AG04450 (cell line): ENCODE measurements at regions not wholly inside any gene's neighbourhood (a gene's known extent, or its start where the extent isn't known, plus 50 kb on each side); places are given as distances from the start of the nearest gene placed in this dataset.
"Not testable (repeated sequence)": the region's sequence is repeated elsewhere in the genome, so short reads cannot be mapped to it uniquely, and the experiment has no call there.

ENCODE experiments used
- CTCF ChIA-PET: fragments of 300-600, 350-600 bp; formaldehyde crosslinking; extraction: SDS; loops from one replicate; lab custom pipeline; 2022; ENCODE audit warnings: antibody characterized with exemption, inconsistent platforms; lab: Charles Lee
- POLR2A ChIA-PET: fragments of 350-600 bp; formaldehyde crosslinking; extraction: SDS; loops from one replicate; lab custom pipeline; 2021; ENCODE audit warnings: antibody characterized with exemption, inconsistent platforms; lab: Yijun Ruan, JAX
- DNase-seq: peaks from one replicate; pipeline ENCODE4 v3.0.0-alpha.2; 2011; ENCODE audit warnings: low read depth, low spot score
- H3K27ac ChIP-seq: one replicate; pipeline ENCODE4 v1.5.1; 2012; ENCODE audit warnings: low read depth, low read length, control low read depth
- H3K27me3 ChIP-seq: one replicate; pipeline ENCODE4 v1.6.0; 2012; ENCODE audit warnings: low read length; ENCODE audit not compliant: control insufficient read depth, insufficient read depth
- H3K4me3 ChIP-seq: 2 replicates; pipeline ENCODE4 v1.5.1; 2011; ENCODE audit warnings: mild to moderate bottlenecking, low read depth, low read length, control low read depth
- H3K9me3 ChIP-seq: 2 replicates; pipeline ENCODE4 v1.5.1; 2012; ENCODE audit warnings: low read length; ENCODE audit not compliant: control insufficient read depth, insufficient read depth
- TF ChIP-seq, protein P1 (sequence below): IDR thresholded peaks from 2 replicates; pipeline ENCODE4 v1.5.1; 2011; ENCODE audit warnings: low read depth, low read length, control low read depth, inconsistent platforms

DNA sequence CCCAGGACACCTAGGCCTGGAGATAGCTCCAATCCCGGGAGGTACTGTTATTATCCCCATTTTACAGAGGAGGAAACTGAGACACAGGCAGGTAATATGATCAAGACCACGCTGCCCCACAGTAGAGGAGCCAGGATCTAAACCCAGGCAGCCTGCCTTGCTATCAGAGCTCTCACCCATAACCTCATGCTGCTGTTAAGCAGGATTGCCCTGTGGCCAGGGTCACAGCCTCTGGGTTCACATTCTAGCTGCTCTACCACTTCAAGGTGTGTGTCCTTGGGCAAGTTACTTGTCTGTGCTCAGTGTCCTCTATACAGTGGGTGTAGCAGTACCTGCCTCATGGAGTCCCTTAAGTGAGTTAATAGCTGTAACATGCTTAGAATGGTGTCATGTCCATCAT is 1015.3 kb downstream of the KCNJ18 start:
- Histone ChIP-seq H3K4me3 (no peak overlapping the region), H3K9me3 (peaks cover 50% of the 10 kb centered on the region), H3K27me3 (no peaks in the 10 kb centered on the region), H3K27ac (no peak overlapping the region)
- no peak for DNase-seq
- ChIA-PET CTCF (no interaction called here), POLR2A (no interaction called here)
- TF ChIP-seq, protein P1, sequence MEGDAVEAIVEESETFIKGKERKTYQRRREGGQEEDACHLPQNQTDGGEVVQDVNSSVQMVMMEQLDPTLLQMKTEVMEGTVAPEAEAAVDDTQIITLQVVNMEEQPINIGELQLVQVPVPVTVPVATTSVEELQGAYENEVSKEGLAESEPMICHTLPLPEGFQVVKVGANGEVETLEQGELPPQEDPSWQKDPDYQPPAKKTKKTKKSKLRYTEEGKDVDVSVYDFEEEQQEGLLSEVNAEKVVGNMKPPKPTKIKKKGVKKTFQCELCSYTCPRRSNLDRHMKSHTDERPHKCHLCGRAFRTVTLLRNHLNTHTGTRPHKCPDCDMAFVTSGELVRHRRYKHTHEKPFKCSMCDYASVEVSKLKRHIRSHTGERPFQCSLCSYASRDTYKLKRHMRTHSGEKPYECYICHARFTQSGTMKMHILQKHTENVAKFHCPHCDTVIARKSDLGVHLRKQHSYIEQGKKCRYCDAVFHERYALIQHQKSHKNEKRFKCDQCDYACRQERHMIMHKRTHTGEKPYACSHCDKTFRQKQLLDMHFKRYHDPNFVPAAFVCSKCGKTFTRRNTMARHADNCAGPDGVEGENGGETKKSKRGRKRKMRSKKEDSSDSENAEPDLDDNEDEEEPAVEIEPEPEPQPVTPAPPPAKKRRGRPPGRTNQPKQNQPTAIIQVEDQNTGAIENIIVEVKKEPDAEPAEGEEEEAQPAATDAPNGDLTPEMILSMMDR = no peak

DNA sequence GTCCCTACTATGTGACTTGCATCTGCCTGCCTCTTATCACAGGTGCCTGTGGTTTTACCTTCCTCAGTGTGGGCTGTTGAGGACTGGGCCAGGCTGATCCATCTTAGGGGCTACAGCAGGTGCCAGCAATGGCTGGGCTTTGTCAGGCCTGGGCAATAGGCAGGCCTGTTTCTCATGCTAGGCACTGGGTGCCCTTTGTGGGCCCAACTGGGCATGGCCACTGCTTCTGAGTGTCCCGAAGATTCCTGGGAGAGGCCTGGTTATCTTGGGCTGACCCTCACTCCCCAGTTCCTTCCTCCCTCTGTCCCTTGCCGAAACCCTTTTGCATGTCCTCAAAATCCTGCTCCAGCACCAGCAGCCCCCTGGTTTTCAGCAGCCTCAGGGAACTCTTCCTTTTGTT is 1024.9 kb downstream of the KCNJ18 start:
- Histone ChIP-seq H3K27ac (no peak overlapping the region), H3K27me3 (no peaks in the 10 kb centered on the region), H3K4me3 (no peak overlapping the region), H3K9me3 (peaks cover 39% of the 10 kb centered on the region)
- ChIA-PET POLR2A (no interaction called here), CTCF (no interaction called here)
- TF ChIP-seq, protein P1 = no peak
- no peak for DNase-seq

DNA sequence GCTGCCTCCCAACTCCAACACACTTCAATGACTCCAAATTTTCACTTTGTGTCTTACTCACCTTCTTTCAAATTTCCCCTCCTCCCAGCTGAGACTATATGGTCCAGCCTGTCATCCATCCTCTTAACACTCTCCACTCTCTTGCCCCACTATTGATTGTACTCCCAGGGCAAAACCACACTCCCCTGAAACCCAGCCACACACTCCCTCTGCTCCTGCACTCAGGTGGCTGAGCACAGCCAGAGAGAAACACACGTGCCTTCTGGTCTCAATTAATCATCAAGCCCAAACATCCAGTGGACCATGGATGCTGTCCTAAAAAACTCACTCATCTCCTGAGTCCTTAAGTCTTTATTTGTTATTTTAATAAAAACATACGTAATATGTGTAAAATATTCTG is 1026.4 kb downstream of the KCNJ18 start:
- TF ChIP-seq, protein P1 = no peak
- ChIA-PET CTCF (no interaction called here), POLR2A (no interaction called here)
- DNase-seq = no peak
- H3K9me3 ChIP-seq = peaks cover 39% of the 10 kb centered on the region
- no peaks in the 10 kb centered on the region for H3K27me3 ChIP-seq
- H3K4me3 ChIP-seq = no peak overlapping the region
- no peak overlapping the region for H3K27ac ChIP-seq

DNA sequence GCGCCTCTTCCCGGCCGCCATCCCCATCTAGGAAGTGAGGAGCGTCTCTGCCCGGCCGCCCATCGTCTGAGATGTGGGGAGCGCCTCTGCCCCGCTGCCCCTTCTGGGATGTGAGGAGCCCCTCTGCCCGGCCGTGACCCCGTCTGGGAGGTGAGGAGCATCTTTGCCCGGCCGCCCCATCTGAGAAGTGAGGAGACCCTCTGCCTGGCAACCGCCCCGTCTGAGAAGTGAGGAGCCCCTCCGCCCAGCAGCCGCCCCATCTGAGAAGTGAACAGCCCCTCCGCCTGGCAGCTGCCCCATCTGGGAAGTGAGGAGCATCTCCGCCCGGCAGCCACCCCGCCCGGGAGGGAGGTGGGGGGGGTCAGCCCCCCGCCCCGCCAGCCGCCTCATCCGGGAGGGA is 1048.7 kb downstream of the KCNJ18 start:
- CTCF ChIA-PET, H3K27ac ChIP-seq, POLR2A ChIA-PET, DNase-seq, H3K27me3 ChIP-seq, H3K4me3 ChIP-seq: not testable (repeated sequence)
- H3K9me3 ChIP-seq = peaks cover 10% of the 10 kb centered on the region; the same call in 1 of the 2 replicates
